ENCODE measurements at regions not wholly inside any gene's neighbourhood (a gene's known extent, or its start where the extent isn't known, plus 50 kb on each side); places are given as distances from the start of the nearest gene placed in this dataset.

- TF ChIP-seq CTCF (conservative IDR thresholded peaks at IDR 0.05; ENCODE audit: low read depth), result no peak
- POLR2A ChIA-PET (ENCODE audit: low non-redundant PET), result no interaction called here
These were observed 190.8 kb upstream of the MTPN start for GRCh38 chr7:136167991-136168390.

GRCh38 chr7:136166521-136166920 lies 189.4 kb upstream of the MTPN start:
- no peak for TF ChIP-seq CTCF (conservative IDR thresholded peaks at IDR 0.05; ENCODE audit: low read depth)

More at GRCh38 chr7:136167991-136168390, 190.8 kb upstream of the MTPN start:
- DNase-seq (ENCODE audit: low spot score), result no peak
- H3K27ac ChIP-seq, result no peak overlapping the region
- CTCF ChIA-PET, result no interaction called here

GRCh38 chr7:136163340-136163801 lies 186.2 kb upstream of the MTPN start:
- TF ChIP-seq CTCF (conservative IDR thresholded peaks at IDR 0.05; ENCODE audit: low read depth), result no peak
- CTCF ChIA-PET, result no interaction called here
- H3K27ac ChIP-seq, result no peak overlapping the region
- DNase-seq (ENCODE audit: low spot score), result no peak
- POLR2A ChIA-PET (ENCODE audit: low non-redundant PET), result no interaction called here

More at GRCh38 chr7:136166521-136166920, 189.4 kb upstream of the MTPN start:
- H3K27ac ChIP-seq, result no peak overlapping the region
- CTCF ChIA-PET, result interaction anchor here (0.6 kb wide), 1 partner anchor 30 kb away, joined by 3 read pairs; no protein-coding TSS in a partner anchor
- POLR2A ChIA-PET (ENCODE audit: low non-redundant PET), result no interaction called here
- no peak for DNase-seq (ENCODE audit: low spot score)

GRCh38 chr7:136150311-136150710 lies 173.2 kb upstream of the MTPN start:
- ChIA-PET CTCF (no interaction called here), POLR2A (ENCODE audit: low non-redundant PET) (no interaction called here)
- DNase-seq (ENCODE audit: low spot score), result no peak
- no peak for TF ChIP-seq CTCF (conservative IDR thresholded peaks at IDR 0.05; ENCODE audit: low read depth)
- H3K27ac ChIP-seq, result no peak overlapping the region

- CTCF ChIA-PET, result no interaction called here
- POLR2A ChIA-PET (ENCODE audit: low non-redundant PET), result no interaction called here
- no peak for DNase-seq (ENCODE audit: low spot score)
- TF ChIP-seq CTCF (conservative IDR thresholded peaks at IDR 0.05; ENCODE audit: low read depth), result no peak
- H3K27ac ChIP-seq, result no peak overlapping the region
These were observed 171.8 kb upstream of the MTPN start for GRCh38 chr7:136148920-136149319.

GRCh38 chr7:136146925-136147324 lies 169.8 kb upstream of the MTPN start:
- TF ChIP-seq CTCF (conservative IDR thresholded peaks at IDR 0.05; ENCODE audit: low read depth), result no peak
- no peak for DNase-seq (ENCODE audit: low spot score)
- no peak overlapping the region for H3K27ac ChIP-seq
- POLR2A ChIA-PET (ENCODE audit: low non-redundant PET), result no interaction called here
- CTCF ChIA-PET, result no interaction called here

GRCh38 chr7:136144182-136144581 lies 167.0 kb upstream of the MTPN start:
- no peak overlapping the region for H3K27ac ChIP-seq
- POLR2A ChIA-PET (ENCODE audit: low non-redundant PET), result no interaction called here
- no peak for TF ChIP-seq CTCF (conservative IDR thresholded peaks at IDR 0.05; ENCODE audit: low read depth)
- DNase-seq (ENCODE audit: low spot score), result no peak
- CTCF ChIA-PET, result no interaction called here

Data from RWPE1 (cell line).